GM19467 (cell line): ENCODE measurements at regions not wholly inside any gene's neighbourhood (a gene's known extent, or its start where the extent isn't known, plus 50 kb on each side); places are given as distances from the start of the nearest gene placed in this dataset.

Experiments used
- ATAC-seq: cut with Tn5 transposase; IDR thresholded peaks from one replicate; pipeline ENCODE4 v1.9.1; 2021; ENCODE audit warnings: mild to moderate bottlenecking, moderate library complexity; ENCODE audit not compliant: unreplicated experiment

DNA sequence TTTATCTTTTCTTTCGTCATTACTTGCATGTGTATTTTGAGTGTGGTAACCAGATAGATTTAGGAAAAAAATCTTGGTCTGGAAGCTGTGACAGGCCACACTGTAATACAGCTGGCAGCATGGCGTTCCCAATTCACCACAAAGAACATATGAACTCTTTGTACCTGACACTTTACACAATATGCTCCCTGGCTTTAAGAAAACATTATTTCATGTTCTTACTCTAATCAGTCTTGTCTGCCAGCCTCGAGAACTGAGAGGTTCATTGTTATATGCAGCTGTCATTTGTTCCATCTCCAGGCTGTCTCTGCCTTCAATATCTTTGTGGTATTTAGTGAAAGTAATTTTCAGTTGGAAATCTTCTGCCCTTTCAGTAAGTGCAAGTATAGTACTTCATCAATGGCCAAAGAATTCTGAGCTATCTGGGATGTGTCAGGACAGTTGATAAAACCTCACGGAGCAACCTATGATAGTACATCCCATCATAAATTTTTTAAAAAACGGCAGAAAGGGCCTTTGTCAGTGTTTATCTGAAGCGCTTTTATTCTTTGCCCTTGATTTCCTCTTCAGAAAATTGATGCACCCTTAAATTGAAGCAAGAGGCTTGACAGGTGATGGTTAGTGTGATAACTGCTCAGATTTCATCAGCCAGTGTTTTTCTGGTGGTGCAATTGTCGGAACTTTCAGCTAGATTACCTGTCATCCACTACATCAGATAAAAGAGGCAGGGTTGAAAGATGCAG is 146.3 kb upstream of the SP8 start:
- no peak for ATAC-seq

DNA sequence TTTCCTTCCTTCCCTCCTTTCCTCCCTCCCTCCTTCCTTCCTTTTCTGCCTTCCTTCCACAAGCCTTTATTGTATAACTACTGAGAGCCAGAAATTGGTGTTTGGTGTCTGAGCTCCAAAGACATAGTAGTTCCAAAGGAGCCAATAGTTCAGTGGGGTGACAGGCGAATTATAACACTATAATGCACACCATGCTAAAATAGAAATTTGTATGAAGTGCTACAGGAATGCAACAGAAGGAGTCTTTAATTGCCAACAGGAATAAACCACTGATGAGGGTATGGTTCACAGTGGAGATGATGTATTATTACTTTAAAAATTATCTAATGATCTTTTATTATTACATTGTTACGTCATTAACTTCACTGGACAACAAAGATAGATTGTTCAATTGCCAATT is 158.8 kb upstream of the SP8 start:
- ATAC-seq, result no peak

DNA sequence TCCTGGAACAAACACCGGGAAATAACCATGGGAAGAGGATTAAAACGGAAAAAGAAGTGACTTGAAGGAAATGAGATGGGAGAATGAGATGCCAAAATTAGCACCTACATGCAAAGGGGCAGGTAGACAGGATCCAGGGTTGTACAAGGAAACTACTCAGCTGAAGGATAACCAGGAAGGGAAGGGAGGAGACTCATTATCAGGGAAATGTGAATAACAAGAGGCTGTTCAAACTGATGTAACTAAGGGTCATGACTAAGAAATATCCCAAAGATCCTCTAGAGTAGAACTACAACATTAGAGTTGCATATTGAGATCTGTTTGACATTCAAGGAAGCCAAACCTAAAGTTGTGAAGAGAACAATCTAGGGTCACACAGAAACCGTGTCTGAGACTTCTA is 166.2 kb upstream of the SP8 start:
- ATAC-seq, result no peak

DNA sequence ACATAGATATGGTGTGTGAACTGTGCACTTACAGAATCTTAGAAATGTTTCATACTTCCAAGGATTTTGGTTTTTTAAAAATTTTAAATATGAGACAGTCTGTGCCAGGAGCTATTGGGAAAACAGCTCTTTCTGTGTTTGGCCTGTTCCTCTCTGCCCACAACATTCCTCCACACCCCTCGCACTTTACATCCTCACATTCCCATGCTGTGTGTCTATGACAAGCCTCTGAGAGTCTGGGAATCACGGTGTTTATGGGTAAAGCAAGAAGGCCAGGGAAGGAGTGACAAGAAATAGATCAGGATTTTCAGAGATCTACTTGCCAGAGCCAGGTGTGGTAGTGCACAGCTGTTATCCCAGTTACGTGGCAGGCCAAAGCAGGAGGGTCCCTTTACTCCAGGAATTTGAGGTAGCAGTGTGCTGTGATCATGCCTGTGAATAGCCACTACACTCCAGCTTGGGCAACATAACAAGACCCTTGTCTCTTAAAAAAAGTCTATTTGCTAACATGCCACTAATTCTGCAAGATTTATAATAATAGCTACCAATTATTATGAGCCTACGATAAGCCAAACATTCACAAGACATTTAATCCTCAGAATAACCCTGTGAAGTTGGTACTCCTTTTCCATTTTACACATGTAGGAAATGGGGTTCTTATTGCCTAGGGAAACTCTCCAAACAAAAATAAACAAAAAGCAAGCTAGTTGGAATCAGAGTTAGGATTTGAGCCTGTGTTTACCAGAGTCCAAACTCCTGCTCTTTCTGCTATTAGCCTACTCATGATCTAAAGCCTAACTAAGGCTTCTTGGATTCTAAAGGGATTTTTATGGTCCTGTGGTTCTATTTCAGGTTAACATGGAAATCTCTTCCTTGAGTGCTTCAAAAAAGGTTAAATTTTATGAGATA is 168.3 kb upstream of the SP8 start:
- ATAC-seq, result no peak

DNA sequence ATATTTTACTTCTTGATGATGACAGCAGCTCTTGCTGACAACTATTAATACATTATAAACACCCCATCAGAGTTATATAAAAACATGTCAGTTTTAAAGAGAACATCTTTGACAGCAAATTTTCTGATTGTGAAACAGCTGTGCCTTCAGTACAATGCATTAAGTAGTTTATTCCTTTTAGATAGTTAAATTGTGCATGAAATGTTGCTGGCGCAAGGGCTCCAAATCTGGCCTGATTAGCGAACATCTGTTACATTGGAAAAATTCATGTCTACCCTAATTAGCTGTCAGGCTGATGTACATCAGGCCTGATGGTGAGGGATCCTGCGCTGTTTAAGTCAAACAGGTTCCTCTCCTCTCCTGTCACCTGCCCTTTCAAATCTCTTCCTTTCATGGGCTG is 171.9 kb upstream of the SP8 start:
- ATAC-seq, result no peak

DNA sequence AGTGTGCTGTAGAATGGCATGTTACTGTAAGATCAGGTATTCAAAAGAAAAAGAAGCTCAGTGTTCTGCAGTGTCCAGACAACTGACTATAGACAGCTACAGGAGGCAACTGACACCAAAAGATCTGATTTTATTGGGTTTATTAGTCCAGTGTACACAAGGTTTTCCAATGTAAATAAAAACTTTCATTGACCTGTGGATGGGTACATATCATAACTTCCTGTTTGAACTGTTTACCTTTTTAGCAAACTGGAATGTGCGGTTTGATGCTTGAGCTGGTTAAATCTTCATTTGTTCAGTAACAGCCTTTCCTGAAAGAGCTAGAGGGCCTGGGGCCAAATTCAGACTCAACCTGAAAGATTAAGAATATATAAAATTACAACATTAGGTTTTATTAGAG is 172.6 kb upstream of the SP8 start:
- ATAC-seq, result no peak

DNA sequence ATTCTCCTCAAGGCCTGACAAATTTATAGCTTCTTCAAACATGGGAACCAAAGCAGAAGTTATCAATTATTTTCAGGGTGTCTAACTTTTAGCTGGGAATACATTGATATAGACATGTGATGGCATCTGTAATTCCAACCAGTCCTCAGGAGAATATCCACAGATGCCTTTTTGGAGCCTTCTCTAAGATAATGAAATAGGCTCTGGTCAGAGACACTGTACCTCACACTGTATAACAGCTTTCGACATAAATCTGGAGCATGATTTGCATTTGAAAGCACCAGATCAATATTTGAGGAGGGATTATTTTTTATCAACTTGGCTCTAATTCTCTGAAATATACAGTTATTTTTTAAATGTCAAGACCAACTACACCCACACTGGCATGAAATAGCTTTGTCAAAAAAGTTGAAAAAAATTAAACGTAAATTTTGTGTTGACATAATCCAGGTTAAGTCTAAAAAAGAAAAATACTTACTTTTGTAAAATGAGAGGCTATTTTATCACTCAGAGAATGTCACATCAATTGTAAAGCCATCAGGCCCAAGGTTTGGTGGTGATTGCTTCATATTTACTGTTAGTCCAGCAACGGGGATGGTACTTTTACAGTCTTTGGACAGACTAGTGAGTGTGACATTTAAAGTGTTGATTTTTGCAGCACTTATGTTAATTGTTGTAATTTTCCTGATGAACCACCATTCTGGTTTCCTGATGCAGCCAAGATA is 177.0 kb upstream of the SP8 start:
- no peak for ATAC-seq

DNA sequence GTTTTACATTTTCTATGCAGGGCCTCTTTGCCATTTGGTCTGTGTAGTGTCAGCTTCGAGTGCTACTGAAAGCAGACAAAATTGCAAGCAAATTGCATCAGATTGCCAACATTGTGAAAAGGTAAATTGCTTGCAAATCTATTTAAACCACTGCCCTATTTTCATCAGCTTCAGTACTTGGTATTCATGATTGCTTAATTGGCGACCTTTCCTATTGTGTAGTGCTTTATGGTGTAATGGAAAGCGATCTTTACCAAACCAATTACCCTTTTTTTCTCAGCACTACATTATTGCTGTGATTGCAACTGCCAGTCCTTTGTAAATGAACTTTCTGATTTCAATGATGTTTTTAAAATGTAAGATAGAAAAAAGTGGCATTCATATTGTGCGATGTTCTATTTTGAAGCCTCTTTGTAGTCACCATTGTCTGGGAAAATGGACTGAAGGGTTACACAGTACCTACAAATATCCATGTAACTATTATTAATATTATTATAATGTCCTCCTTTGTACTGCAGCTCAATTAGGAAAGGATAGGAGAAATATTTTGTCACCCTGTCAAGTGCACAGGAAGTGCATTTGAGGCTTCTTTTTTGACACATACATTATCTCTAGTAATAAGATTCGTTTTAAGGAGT is 177.7 kb upstream of the SP8 start:
- ATAC-seq, result no peak

DNA sequence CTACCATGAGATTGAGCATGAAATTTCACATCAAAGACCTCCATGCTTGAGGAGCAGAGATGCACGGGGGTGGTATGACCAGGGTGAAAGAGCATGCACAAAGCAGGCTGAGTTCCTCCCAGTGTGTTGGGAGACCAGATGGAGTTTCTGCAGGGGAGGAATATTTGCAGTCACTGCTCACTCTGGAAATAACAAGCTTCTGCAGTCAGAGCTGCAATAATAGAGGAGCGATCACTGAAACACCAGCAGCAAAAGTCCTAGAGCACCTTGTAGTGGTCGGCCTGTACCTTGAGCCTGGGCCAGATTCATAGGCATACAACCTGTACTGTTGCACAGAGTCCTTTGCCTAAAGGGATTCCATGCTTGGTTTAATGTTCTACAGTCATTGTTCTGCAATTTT is 184.5 kb upstream of the SP8 start:
- no peak for ATAC-seq

DNA sequence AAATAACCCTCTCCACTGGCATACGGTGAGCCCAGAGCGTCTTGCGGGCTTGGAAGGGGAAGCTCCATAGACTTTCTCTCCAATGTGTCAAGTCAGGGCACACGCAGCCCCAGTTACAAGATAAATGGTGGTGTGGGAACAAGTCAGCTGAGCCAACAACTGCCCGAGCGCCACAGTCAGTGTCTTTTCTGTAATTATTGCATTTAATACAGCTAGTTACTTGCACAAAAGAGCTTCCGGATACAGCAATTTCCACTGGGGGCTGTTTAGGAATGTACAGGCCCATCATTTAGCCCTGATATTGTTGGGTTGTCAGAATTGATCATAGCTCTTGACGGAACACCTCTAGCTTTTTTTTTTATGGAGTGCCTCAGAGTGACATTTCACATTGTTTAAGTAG is 193.5 kb upstream of the SP8 start:
- no peak for ATAC-seq

DNA sequence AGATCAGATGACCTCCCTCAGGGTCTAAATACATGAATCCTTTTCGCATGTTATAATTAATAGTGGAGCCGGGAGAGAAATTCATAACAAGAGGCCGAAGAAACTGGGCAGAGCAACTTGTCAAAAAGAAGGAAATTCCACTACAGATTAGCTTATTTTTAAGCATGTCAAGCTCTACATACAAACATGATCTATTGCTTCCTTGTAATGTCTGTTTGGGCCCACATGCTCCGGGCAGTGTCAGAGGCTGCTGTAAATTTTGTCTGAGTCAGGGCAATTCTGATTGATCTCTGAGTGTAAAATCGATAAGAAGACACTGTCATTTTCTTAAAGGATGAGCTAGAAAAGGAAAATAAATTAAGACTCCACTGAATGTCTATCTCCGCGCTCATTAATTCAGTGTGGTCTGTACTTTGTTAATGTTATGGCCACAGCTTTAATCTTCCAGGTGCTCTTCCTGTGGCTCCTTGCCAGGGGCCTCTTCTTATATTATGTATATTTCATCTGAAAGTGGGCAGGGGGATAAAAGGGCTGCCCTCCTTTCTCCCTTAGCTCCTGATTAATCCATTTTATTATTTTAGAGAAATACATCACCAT is 194.1 kb upstream of the SP8 start:
- no peak for ATAC-seq

DNA sequence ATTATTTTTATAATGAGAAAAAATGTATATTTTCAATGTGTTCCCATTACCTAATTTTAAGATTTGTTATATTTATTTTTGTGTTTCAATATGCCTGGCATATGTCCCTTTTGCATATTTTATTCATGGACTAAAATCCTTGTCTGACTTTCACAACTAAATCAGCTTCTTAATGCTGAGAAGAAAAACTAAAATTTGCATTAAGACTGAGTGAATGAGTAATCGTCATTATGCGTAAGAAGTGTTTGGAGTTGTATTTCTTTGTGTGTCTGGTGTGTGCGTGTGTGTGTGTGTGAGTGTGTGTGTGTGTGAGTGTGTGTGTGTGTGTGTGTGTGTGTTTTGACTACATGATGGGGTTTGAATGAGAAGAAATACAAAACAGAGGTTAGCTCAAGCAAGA is 201.7 kb upstream of the SP8 start:
- ATAC-seq, result no peak

DNA sequence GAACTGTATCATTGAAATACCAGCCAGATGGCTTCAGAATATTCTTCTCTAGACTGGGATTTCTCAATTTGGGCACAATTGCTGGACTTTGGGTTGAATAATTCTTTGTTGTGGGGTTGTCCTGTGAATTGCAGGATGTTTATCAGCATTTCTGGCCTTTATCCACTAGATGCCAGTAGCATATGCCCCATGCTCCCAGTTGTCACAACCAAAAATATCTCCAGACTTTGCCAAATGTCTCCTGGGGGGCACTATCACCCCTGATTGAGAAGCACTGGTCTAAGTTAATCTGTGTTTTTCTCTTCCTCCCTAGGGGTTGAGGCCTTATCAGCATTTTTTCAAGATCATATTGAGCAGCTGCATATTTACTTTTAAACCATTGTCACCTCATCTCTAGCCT is 204.9 kb upstream of the SP8 start:
- no peak for ATAC-seq

DNA sequence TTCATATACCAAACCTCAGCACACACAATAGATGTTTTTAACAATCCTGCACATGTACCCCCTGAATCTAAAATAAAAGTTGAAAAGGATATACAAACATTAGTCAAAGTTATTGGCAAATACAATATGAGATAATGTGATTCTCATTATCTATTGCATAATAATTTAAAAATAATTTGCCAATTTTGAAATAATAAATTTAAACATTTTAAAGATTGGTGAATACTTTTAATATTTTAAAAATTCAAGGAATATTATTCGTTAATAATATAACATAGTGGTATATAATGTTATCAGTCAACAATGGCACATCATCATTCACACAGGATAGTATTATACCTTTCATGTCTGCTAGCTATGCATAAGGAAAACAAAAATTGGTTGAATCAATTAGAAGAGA is 207.0 kb upstream of the SP8 start:
- no peak for ATAC-seq

DNA sequence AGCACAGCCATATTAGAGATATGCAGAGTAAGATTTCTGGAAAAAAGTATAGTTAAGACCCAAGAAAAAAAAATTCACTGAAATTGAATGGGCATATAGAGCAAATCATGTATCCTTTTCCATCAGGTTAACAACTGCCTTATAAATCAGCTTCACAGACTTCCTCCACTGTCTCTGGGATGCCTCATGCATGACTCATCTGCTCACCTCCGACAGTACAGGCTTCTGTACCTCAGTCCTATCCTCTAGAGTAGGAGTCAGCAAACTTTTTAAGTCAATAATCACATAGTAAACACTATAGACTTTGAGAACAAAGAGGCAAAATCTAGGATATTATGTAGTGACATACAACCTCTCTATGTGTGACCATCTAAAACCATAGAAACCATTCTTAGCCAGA is 211.6 kb upstream of the SP8 start:
- no peak for ATAC-seq

DNA sequence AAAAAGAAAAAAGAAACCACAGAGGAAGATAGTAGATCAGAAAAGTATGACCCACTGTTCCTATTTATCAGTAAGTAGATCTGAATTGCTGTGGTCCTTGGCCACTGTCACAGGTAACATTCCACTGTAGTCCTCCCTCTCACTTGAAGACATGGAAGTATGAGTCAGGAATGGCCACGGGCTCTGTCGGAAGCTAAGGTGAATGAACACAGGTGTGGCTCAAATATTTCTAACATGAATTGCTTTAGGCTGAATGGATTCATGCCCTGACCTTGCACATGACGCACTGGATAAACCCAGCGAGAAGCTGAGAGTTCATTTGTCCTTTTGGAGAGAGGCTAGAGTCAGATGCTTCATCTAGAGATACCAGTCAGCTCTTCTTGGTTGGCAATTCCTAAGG is 224.5 kb upstream of the SP8 start:
- no peak for ATAC-seq

DNA sequence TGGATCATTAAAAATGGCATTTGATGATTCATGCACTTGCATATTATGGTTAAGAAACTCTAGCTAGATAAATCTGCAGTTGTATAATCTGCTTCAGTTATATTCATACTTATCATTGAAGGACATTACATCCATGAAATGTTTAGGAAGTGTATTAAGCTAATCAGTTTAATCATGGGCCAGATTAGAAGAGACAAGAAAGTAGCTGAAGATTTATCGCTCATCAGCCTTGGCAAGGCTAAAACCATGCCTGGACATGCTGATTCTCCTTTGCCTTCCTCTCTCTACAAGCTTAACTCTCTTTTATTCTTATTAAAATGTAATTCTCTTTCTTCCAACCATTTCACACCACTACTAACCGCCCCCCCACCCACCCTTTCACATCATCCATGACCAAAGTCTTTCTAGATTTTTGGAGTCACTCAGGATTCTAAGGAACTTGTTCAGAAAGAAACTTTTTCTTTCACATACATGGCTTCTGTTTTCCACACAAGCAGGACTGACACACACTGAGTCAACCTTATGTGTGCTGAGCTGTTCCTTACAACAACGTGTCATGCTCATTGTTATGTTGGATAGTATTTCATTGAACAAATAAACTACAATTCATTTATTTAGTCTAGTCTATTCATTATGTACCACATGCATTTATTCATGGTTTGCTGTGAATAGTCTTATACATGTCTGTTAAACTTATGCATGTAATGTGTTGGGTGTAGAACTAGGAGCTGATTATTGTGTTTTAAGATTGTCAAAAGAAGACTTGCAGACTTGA is 227.3 kb upstream of the SP8 start:
- no peak for ATAC-seq

DNA sequence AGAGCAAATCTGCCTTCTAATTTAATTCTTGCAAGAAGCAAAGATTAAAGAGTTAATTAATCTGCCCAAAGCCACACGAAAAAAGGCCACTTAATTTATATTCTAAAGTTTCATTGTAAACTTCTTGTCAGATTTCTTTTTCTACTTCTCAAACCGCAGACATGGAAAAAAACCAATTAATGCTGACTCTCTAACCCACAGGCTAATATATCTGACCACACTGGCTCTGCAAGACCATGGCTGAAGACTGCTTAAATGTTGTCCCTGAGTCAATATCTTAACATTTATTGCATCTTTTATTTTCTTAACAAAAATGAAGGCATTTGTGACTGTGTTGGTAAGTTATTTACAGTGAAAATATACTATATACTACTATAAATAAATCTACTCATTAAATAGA is 234.0 kb upstream of the SP8 start:
- ATAC-seq, result no peak

DNA sequence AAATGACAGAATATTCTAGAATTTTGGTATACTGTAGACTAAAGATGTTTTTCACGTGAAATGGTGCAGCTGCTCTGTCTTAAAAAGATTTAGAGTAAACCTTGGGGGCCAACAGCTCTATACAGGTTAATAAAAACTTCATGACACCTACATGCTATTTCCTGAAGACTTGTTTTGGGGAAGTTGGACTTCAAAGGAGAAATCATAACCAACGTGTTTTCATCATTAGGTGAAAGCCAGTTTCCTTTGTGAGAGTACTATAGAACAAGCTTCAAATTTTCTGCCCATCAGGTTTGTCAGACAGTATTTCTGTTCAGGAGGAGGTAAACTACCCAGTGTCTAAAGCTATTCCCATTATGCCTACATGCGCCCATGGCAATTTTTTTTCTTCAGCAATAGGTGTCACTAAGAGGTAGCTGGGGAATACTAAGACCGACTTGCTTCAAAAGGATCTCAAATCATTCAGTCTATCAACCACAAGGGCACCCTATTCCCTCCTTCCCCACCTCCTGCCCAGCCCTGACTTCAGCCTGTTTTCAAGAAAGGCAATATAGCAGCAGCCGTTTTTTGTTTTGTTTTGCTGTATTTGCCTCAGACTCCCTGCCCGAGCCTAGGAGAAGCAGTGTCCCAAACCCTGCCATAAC is 237.3 kb upstream of the SP8 start:
- ATAC-seq, result no peak

DNA sequence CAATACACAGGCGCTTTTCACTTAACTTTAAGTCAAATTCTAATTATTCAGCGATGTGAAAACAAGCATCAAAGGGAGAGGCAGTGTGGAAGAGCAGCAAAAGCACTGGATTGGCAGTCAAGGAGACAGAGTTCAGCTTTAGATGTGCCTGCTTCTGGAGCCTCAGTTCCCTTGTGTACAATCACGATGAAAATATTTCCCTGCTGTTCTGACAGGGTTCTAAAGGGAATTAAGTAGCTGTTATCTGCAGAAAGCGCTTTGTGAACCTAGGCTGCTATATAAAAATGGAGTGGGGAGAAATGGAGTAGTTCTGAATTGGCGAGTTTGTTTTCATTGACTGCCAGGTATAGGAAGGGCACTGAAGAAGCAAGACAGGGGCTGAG is 237.8 kb upstream of the SP8 start:
- no peak for ATAC-seq
